ENCODE measurements at regions not wholly inside any gene's neighbourhood (a gene's known extent, or its start where the extent isn't known, plus 50 kb on each side); places are given as distances from the start of the nearest gene placed in this dataset.

GRCh38 chr4:14596437-14596836, 405.8 kb upstream of the CPEB2 start:
- no peak for DNase-seq (ENCODE audit: low spot score in 2 of 2)
- Histone ChIP-seq H3K9me3 (no peaks in the 10 kb centered on the region), H3K4me1 (no peaks in the 10 kb centered on the region), H3K27me3 (no peaks in the 10 kb centered on the region), H3K36me3 (no peaks in the 10 kb centered on the region), H3K4me3 (no peak overlapping the region), H3K27ac (no peak overlapping the region)
- no peak for TF ChIP-seq CTCF (IDR thresholded peaks at IDR 0.05)
- 88% methylated on average over 2 of the region's 2 CpGs for WGBS

- no peaks in the 10 kb centered on the region for H3K9me3 ChIP-seq
- no peak overlapping the region for H3K27ac ChIP-seq
- WGBS = 35% methylated on average over 2 of the region's 2 CpGs
These were observed 405.4 kb upstream of the CPEB2 start for GRCh38 chr4:14596904-14597303.

GRCh38 chr4:14602206-14602605, 400.1 kb upstream of the CPEB2 start:
- TF ChIP-seq POLR2AphosphoS5 (IDR thresholded peaks at IDR 0.05) (no peak), POLR2A (IDR thresholded peaks at IDR 0.05) (no peak)
- WGBS = 67% methylated on average over 2 of the region's 2 CpGs
- H3K9me3 ChIP-seq = no peaks in the 10 kb centered on the region
- H3K4me3 ChIP-seq = no peak overlapping the region
- no peaks in the 10 kb centered on the region for H3K36me3 ChIP-seq
- no peak for DNase-seq (ENCODE audit: low spot score in 2 of 2)
- H3K27ac ChIP-seq = no peak overlapping the region
- H3K27me3 ChIP-seq = no peaks in the 10 kb centered on the region
- no peaks in the 10 kb centered on the region for H3K4me1 ChIP-seq

More at GRCh38 chr4:14596904-14597303, 405.4 kb upstream of the CPEB2 start:
- H3K4me1 ChIP-seq = no peaks in the 10 kb centered on the region
- no peak overlapping the region for H3K4me3 ChIP-seq
- no peak for TF ChIP-seq POLR2A (IDR thresholded peaks at IDR 0.05)
- no peak for TF ChIP-seq POLR2AphosphoS5 (IDR thresholded peaks at IDR 0.05)
- TF ChIP-seq CTCF (IDR thresholded peaks at IDR 0.05) = no peak
- no peak for TF ChIP-seq EP300 (IDR thresholded peaks at IDR 0.05)
- no peaks in the 10 kb centered on the region for H3K36me3 ChIP-seq
- H3K27me3 ChIP-seq = no peaks in the 10 kb centered on the region
- DNase-seq (ENCODE audit: low spot score in 2 of 2) = no peak

GRCh38 chr4:14607001-14607400, 395.3 kb upstream of the CPEB2 start:
- Histone ChIP-seq H3K27ac (no peak overlapping the region), H3K36me3 (no peaks in the 10 kb centered on the region), H3K27me3 (no peaks in the 10 kb centered on the region), H3K4me1 (no peaks in the 10 kb centered on the region), H3K4me3 (no peak overlapping the region), H3K9me3 (no peaks in the 10 kb centered on the region)
- no peak for TF ChIP-seq POLR2AphosphoS5 (IDR thresholded peaks at IDR 0.05)
- no peak for TF ChIP-seq POLR2A (IDR thresholded peaks at IDR 0.05)
- TF ChIP-seq EP300 (IDR thresholded peaks at IDR 0.05) = no peak
- TF ChIP-seq CTCF (IDR thresholded peaks at IDR 0.05) = no peak
- DNase-seq (ENCODE audit: low spot score in 2 of 2) = no peak
- WGBS = 71% methylated on average over 3 of the region's 3 CpGs

- Histone ChIP-seq H3K36me3 (no peaks in the 10 kb centered on the region), H3K27me3 (no peaks in the 10 kb centered on the region), H3K4me3 (no peak overlapping the region), H3K27ac (no peak overlapping the region), H3K4me1 (no peaks in the 10 kb centered on the region), H3K9me3 (no peaks in the 10 kb centered on the region)
- no peak for TF ChIP-seq POLR2A (IDR thresholded peaks at IDR 0.05)
- no peak for TF ChIP-seq POLR2AphosphoS5 (IDR thresholded peaks at IDR 0.05)
- TF ChIP-seq EP300 (IDR thresholded peaks at IDR 0.05) = no peak
- TF ChIP-seq CTCF (IDR thresholded peaks at IDR 0.05) = no peak
- 46% methylated on average over 2 of the region's 2 CpGs for WGBS
- DNase-seq (ENCODE audit: low spot score in 2 of 2) = no peak
These were observed 394.7 kb upstream of the CPEB2 start for GRCh38 chr4:14607578-14607977.

GRCh38 chr4:14608630-14609029, 393.7 kb upstream of the CPEB2 start:
- Histone ChIP-seq H3K36me3 (no peaks in the 10 kb centered on the region), H3K27me3 (no peaks in the 10 kb centered on the region), H3K4me1 (no peaks in the 10 kb centered on the region), H3K4me3 (no peak overlapping the region), H3K9me3 (no peaks in the 10 kb centered on the region), H3K27ac (no peak overlapping the region)
- TF ChIP-seq POLR2AphosphoS5 (IDR thresholded peaks at IDR 0.05) (no peak), CTCF (IDR thresholded peaks at IDR 0.05) (no peak), POLR2A (IDR thresholded peaks at IDR 0.05) (no peak), EP300 (IDR thresholded peaks at IDR 0.05) (no peak)
- no peak for DNase-seq (ENCODE audit: low spot score in 2 of 2)
